Breast epithelium (tissue), 4 donors: ENCODE measurements at regions not wholly inside any gene's neighbourhood (a gene's known extent, or its start where the extent isn't known, plus 50 kb on each side); places are given as distances from the start of the nearest gene placed in this dataset.

Source experiments
- DNase-seq, 2 donors: peaks; one replicate each; pipeline ENCODE4 v3.0.0-alpha.2; 2019; ENCODE audit warnings: low spot score in 2 of 2
- H3K27ac ChIP-seq, 2 donors: fragments of 200-600 bp; sonication (generic) in 1 of 2; one replicate each; pipeline ENCODE4 v1.5.1; 2016 to 2019; ENCODE audit warnings: mild to moderate bottlenecking in 1 of 2
- H3K27me3 ChIP-seq, 2 donors: fragments of 200-600 bp; sonication (generic) in 1 of 2; one replicate each; pipeline versions ENCODE4 v1.5.1 to v1.6.0; 2017 to 2019; ENCODE audit warnings: control low read depth in 1 of 2, mild to moderate bottlenecking in 1 of 2
- H3K36me3 ChIP-seq: fragments of 200-600 bp; one replicate; pipeline ENCODE4 v1.5.1; 2019
- H3K4me1 ChIP-seq, 2 donors: fragments of 200-600 bp; sonication (generic); one replicate each; pipeline ENCODE4 v1.5.1; 2016 to 2019; ENCODE audit warnings: control low read depth in 1 of 2
- H3K4me3 ChIP-seq, 3 donors: fragments of 200-600 bp; sonication (generic); 1 replicate in 2 of 3; 2 replicates in 1 of 3; pipeline ENCODE4 v1.5.1; 2016 to 2019; ENCODE audit warnings: mild to moderate bottlenecking in 3 of 3, moderate library complexity in 2 of 3
- H3K9me3 ChIP-seq, 2 donors: fragments of 200-600 bp; sonication (generic) in 1 of 2; one replicate each; pipeline ENCODE4 v1.5.1; 2016 to 2019; ENCODE audit warnings: control low read depth in 1 of 2
- POLR2A ChIP-seq: fragments of 450-650 bp; IDR thresholded peaks from one replicate; pipeline ENCODE4 v1.6.1; 2016; ENCODE audit warnings: antibody characterized with exemption, mild to moderate bottlenecking, moderate library complexity
- POLR2AphosphoS5 ChIP-seq, 3 donors: sonication (generic); formaldehyde crosslinking; IDR thresholded peaks; one replicate each; pipeline ENCODE4 v1.6.1; 2017; ENCODE audit warnings: antibody characterized with exemption in 3 of 3
- intact Hi-C: fragments of 100-400 bp; cut with DNase I; formaldehyde crosslinking; loops from one replicate; pipeline ENCODE4 v1.15.1; 2023; ENCODE audit warnings: low total_unique reads
- TF ChIP-seq, protein P1 (sequence below), 3 donors: fragments of 450-650 bp; IDR thresholded peaks; one replicate each; pipeline ENCODE4 v1.5.1; 2016 to 2017; ENCODE audit warnings: antibody characterized with exemption in 3 of 3, mild to moderate bottlenecking in 3 of 3, moderate library complexity in 3 of 3

- intact Hi-C loops: no loop called here
- Histone ChIP-seq H3K27ac (no peak overlapping the region), H3K27me3 (no peaks in the 10 kb centered on the region), H3K4me1 (no peaks in the 10 kb centered on the region), H3K36me3 (no peaks in the 10 kb centered on the region), H3K4me3 (no peak overlapping the region), H3K9me3 (peaks cover 8% of the 10 kb centered on the region in 2 donors)
- TF ChIP-seq, protein P1, sequence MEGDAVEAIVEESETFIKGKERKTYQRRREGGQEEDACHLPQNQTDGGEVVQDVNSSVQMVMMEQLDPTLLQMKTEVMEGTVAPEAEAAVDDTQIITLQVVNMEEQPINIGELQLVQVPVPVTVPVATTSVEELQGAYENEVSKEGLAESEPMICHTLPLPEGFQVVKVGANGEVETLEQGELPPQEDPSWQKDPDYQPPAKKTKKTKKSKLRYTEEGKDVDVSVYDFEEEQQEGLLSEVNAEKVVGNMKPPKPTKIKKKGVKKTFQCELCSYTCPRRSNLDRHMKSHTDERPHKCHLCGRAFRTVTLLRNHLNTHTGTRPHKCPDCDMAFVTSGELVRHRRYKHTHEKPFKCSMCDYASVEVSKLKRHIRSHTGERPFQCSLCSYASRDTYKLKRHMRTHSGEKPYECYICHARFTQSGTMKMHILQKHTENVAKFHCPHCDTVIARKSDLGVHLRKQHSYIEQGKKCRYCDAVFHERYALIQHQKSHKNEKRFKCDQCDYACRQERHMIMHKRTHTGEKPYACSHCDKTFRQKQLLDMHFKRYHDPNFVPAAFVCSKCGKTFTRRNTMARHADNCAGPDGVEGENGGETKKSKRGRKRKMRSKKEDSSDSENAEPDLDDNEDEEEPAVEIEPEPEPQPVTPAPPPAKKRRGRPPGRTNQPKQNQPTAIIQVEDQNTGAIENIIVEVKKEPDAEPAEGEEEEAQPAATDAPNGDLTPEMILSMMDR (IDR thresholded peaks at IDR 0.05): no peak
- TF ChIP-seq POLR2AphosphoS5 (IDR thresholded peaks at IDR 0.05) (no peak), POLR2A (no peak)
- no peak for DNase-seq
Observed at GRCh38 chr9:118367383-118367782, 663.2 kb downstream of the TLR4 start.

DNA sequence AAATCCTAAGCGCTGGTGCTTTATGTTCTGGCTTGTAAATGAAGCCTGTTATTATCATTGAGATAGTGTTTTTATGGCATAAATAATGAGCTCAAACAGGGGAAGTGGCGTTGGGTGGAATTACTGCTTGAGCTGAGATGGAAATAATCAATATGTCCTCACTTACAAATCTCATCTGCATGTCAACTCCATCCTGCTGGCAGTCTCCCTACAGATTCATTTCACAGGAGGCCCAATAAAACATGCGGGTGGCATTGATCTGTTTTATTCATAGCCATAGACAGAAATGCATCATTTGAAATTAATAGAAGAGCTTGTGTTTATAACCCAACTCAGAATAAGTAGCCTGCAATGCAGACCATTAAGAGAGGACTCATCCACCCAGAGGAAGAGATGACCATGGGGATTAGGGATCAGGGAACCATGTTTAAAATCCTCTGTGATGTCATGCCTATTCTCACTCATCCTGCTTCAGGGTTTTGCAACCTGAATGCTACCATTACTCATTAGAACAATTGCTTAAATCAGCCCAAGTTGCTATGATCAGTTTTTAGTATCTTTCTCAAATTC lies 680.4 kb downstream of the TLR4 start:
- no peaks in the 10 kb centered on the region for H3K9me3 ChIP-seq
- TF ChIP-seq POLR2A (no peak), POLR2AphosphoS5 (IDR thresholded peaks at IDR 0.05) (no peak)
- TF ChIP-seq, protein P1 (IDR thresholded peaks at IDR 0.05): no peak
- no peak overlapping the region for H3K27ac ChIP-seq
- no peaks in the 10 kb centered on the region for H3K27me3 ChIP-seq
- no peaks in the 10 kb centered on the region for H3K36me3 ChIP-seq
- no peak for DNase-seq
- intact Hi-C loops: no loop called here
- no peak overlapping the region for H3K4me3 ChIP-seq
- no peaks in the 10 kb centered on the region for H3K4me1 ChIP-seq

DNA sequence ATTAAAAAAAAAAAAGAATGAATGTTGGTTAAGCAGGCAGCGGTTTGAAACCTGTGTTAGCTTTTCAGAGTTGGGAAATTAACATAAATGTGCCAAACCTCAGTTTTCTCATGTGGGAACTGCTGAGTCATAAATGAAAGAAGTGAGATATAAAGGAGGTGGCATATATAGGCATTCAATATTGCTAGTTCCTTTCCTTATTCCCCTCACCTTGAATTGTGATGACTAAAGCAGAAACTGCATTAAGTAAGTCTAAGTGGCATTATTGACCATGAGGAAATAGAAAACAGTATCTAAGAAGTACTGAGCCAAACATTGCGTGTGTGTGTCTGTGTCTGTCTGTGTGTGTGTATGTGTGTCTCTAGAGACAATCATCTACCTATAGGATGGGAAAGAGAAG lies 691.2 kb downstream of the TLR4 start:
- no peak overlapping the region for H3K27ac ChIP-seq
- H3K4me3 ChIP-seq: no peak overlapping the region
- no peak for DNase-seq
- H3K9me3 ChIP-seq: no peaks in the 10 kb centered on the region
- no peaks in the 10 kb centered on the region for H3K27me3 ChIP-seq
- H3K4me1 ChIP-seq: no peaks in the 10 kb centered on the region
- TF ChIP-seq POLR2A (no peak), POLR2AphosphoS5 (IDR thresholded peaks at IDR 0.05) (no peak)
- TF ChIP-seq, protein P1 (IDR thresholded peaks at IDR 0.05): no peak
- intact Hi-C loops: no loop called here
- H3K36me3 ChIP-seq: no peaks in the 10 kb centered on the region

GRCh38 chr9:118401546-118401945 lies 697.3 kb downstream of the TLR4 start:
- no peak for DNase-seq
- Histone ChIP-seq H3K4me1 (no peaks in the 10 kb centered on the region), H3K4me3 (no peak overlapping the region), H3K27ac (no peak overlapping the region), H3K36me3 (no peaks in the 10 kb centered on the region), H3K27me3 (no peaks in the 10 kb centered on the region), H3K9me3 (no peaks in the 10 kb centered on the region)
- no peak for TF ChIP-seq POLR2AphosphoS5 (IDR thresholded peaks at IDR 0.05)
- intact Hi-C loops: no loop called here

GRCh38 chr9:118414676-118415075 lies 710.5 kb downstream of the TLR4 start:
- intact Hi-C loops: no loop called here

More at GRCh38 chr9:118414676-118415075, 710.5 kb downstream of the TLR4 start:
- H3K4me3 ChIP-seq: no peak overlapping the region
- H3K27ac ChIP-seq: no peak overlapping the region
- no peak for TF ChIP-seq POLR2AphosphoS5 (IDR thresholded peaks at IDR 0.05)
- TF ChIP-seq POLR2A: no peak
- TF ChIP-seq, protein P1 (IDR thresholded peaks at IDR 0.05): no peak
- no peaks in the 10 kb centered on the region for H3K9me3 ChIP-seq
- H3K36me3 ChIP-seq: no peaks in the 10 kb centered on the region
- no peaks in the 10 kb centered on the region for H3K27me3 ChIP-seq
- no peaks in the 10 kb centered on the region for H3K4me1 ChIP-seq
- no peak for DNase-seq
